IMR-90 (cell line): ENCODE measurements at regions not wholly inside any gene's neighbourhood (a gene's known extent, or its start where the extent isn't known, plus 50 kb on each side); places are given as distances from the start of the nearest gene placed in this dataset.

Source experiments
- ATAC-seq: fragments of 200-7000 bp; cut with Tn5 transposase; 2 replicates; pipeline ENCODE4 v1.9.1; 2020; ENCODE audit warnings: low read depth, mild to moderate bottlenecking, moderate library complexity
- BruUV-seq: library from RNA; stranded (reverse); fragments of 400-500 nt; replicated peaks from 2 replicates; lab custom pipeline; 2021; lab: Mats Ljungman, UMichigan
- CTCF ChIA-PET: fragments of 300-600 bp; formaldehyde crosslinking; extraction: SDS; loops from one replicate; lab custom pipeline; 2021; ENCODE audit warnings: antibody characterized with exemption; lab: Yijun Ruan, JAX
- POLR2A ChIA-PET: fragments of 300-600 bp; sonication (Branson Sonifier 250); formaldehyde crosslinking; loops from one replicate; lab custom pipeline; 2022; ENCODE audit warnings: antibody characterized with exemption; ENCODE audit not compliant: unreplicated experiment; lab: Charles Lee
- DNase-seq: peaks from one replicate; pipeline ENCODE4 v3.0.0; 2013
- H2AFZ ChIP-seq: replicated peaks from 2 replicates; pipeline ENCODE3; 2013; ENCODE audit warnings: low read length, mild to moderate bottlenecking; ENCODE audit not compliant: poor library complexity
- H2AK5ac ChIP-seq: 2 replicates; pipeline ENCODE4 v1.6.1; 2013; ENCODE audit warnings: low read depth, low read length, inconsistent platforms
- H2AK9ac ChIP-seq: replicated peaks from 2 replicates; pipeline ENCODE3; 2013; ENCODE audit warnings: mild to moderate bottlenecking, low read depth, low read length, moderate library complexity; ENCODE audit not compliant: poor library complexity
- H2BK120ac ChIP-seq: 2 replicates; pipeline ENCODE4 v1.6.1; 2013; ENCODE audit warnings: low read depth, low read length, inconsistent platforms
- H2BK15ac ChIP-seq: 3 replicates; pipeline ENCODE4 v1.6.1; 2013; ENCODE audit warnings: low read depth, low read length, inconsistent platforms
- H2BK20ac ChIP-seq: 2 replicates; pipeline ENCODE4 v1.6.1; 2013; ENCODE audit warnings: low read depth, mild to moderate bottlenecking, inconsistent platforms, low read length, moderate library complexity
- H2BK5ac ChIP-seq: 2 replicates; pipeline ENCODE4 v1.6.1; 2013; ENCODE audit warnings: mild to moderate bottlenecking, low read depth, low read length, inconsistent platforms; ENCODE audit not compliant: poor library complexity, severe bottlenecking
- H3K14ac ChIP-seq: replicated peaks from 2 replicates; pipeline ENCODE4 v1.6.1; 2013; ENCODE audit warnings: low read depth, low read length, inconsistent platforms
- H3K18ac ChIP-seq: 2 replicates; pipeline ENCODE4 v1.6.1; 2013; ENCODE audit warnings: low read depth, low read length, control low read depth
- H3K23ac ChIP-seq: 2 replicates; pipeline ENCODE4 v1.6.1; 2013; ENCODE audit warnings: low read depth, low read length, inconsistent platforms
- H3K27ac ChIP-seq: 2 replicates; pipeline ENCODE4 v1.5.1; 2013; ENCODE audit warnings: mild to moderate bottlenecking, control low read depth, low read length; ENCODE audit not compliant: insufficient read depth
- H3K27me3 ChIP-seq: 2 replicates; pipeline ENCODE4 v1.6.1; 2013; ENCODE audit warnings: low read length; ENCODE audit not compliant: control insufficient read depth, insufficient read depth
- H3K36me3 ChIP-seq: 2 replicates; pipeline ENCODE4 v1.6.1; 2013; ENCODE audit warnings: low read length, mixed read lengths; ENCODE audit not compliant: control insufficient read depth, insufficient read depth
- H3K4ac ChIP-seq: 2 replicates; pipeline ENCODE4 v1.6.1; 2013; ENCODE audit warnings: low read depth, low read length, inconsistent platforms
- H3K4me1 ChIP-seq: 2 replicates; pipeline ENCODE4 v1.6.1; 2013; ENCODE audit warnings: low read length, mixed read lengths; ENCODE audit not compliant: control insufficient read depth, insufficient read depth
- H3K4me2 ChIP-seq: 2 replicates; pipeline ENCODE4 v1.6.1; 2013; ENCODE audit warnings: low read depth, mild to moderate bottlenecking, control low read depth, low read length, moderate library complexity
- H3K4me3 ChIP-seq: 2 replicates; pipeline ENCODE4 v1.5.1; 2013; ENCODE audit warnings: low read depth, mild to moderate bottlenecking, control low read depth, low read length, moderate library complexity; ENCODE audit not compliant: insufficient read depth
- H3K56ac ChIP-seq: 2 replicates; pipeline ENCODE4 v1.6.1; 2013; ENCODE audit warnings: low read length, inconsistent platforms; ENCODE audit not compliant: insufficient read depth; ENCODE audit errors: extremely low read depth
- H3K79me1 ChIP-seq, 2 experiments: 2 replicates each; pipeline ENCODE4 v1.6.1; 2013; ENCODE audit warnings: low read length in 2 of 2, inconsistent platforms in 1 of 2, low read depth in 1 of 2
- H3K9ac ChIP-seq: 2 replicates; pipeline ENCODE4 v1.6.1; 2013; ENCODE audit warnings: low read depth, low read length, control low read depth
- H3K9me1 ChIP-seq: 2 replicates; pipeline ENCODE4 v1.6.1; 2013; ENCODE audit warnings: low read length, inconsistent platforms; ENCODE audit not compliant: insufficient read depth
- H3K9me3 ChIP-seq: 2 replicates; pipeline ENCODE4 v1.6.1; 2013; ENCODE audit warnings: low read length; ENCODE audit not compliant: control insufficient read depth, insufficient read depth
- H4K20me1 ChIP-seq: 2 replicates; pipeline ENCODE4 v1.6.1; 2013; ENCODE audit warnings: low read length, inconsistent platforms; ENCODE audit not compliant: insufficient read depth
- H4K5ac ChIP-seq: 2 replicates; pipeline ENCODE4 v1.6.1; 2013; ENCODE audit warnings: mild to moderate bottlenecking, low read depth, low read length, control low read depth
- H4K8ac ChIP-seq, 2 experiments: 2 replicates each; pipeline ENCODE4 v1.6.1; 2013; ENCODE audit warnings: low read depth in 2 of 2, low read length in 2 of 2, control low read depth in 1 of 2, inconsistent platforms in 1 of 2
- H4K91ac ChIP-seq: 2 replicates; pipeline ENCODE4 v1.6.1; 2013; ENCODE audit warnings: low read depth, low read length, inconsistent platforms; ENCODE audit not compliant: insufficient read depth
- CEBPB ChIP-seq: IDR thresholded peaks from 2 replicates; pipeline ENCODE4 v1.6.1; 2012; ENCODE audit warnings: low read depth, low read length, improper control_type of control experiment
- POLR2A ChIP-seq: IDR thresholded peaks from 2 replicates; pipeline ENCODE4 v1.6.1; 2012; ENCODE audit warnings: mild to moderate bottlenecking, low read depth, low read length
- RCOR1 ChIP-seq: IDR thresholded peaks from 2 replicates; pipeline ENCODE4 v1.6.1; 2012; ENCODE audit warnings: mild to moderate bottlenecking, low read length, improper control_type of control experiment; ENCODE audit not compliant: insufficient replicate concordance
- WGBS, 2 experiments: methylation state at CpG; one replicate each; pipeline versions ENCODE4 v1.1.5 to v1.1.7; 2013; ENCODE audit warnings: missing lambda C conversion rate in 2 of 2; ENCODE audit not compliant: insufficient read length in 1 of 2; ENCODE audit errors: extremely low coverage in 2 of 2; 5-methylcytosine and 5-hydroxymethylcytosine counted together
- dilution Hi-C: fragments of 300-500 bp; cut with HindIII; formaldehyde crosslinking; loops from one replicate; pipeline ENCODE4 v1.14.3; 2018; ENCODE audit warnings: low sequenced_read_pairs; ENCODE audit not compliant: unreplicated experiment
- in situ Hi-C: fragments of 300-500 bp; cut with MboI; formaldehyde crosslinking; loops from 3 replicates; pipeline ENCODE4 v1.14.3; 2019; ENCODE audit warnings: low sequenced_read_pairs, inconsistent platforms, mixed read lengths
- intact Hi-C: fragments of 100-400 bp; cut with micrococcal nuclease; formaldehyde crosslinking; loops from 2 replicates; pipeline ENCODE4 v1.10.0; 2022
- TF ChIP-seq, protein P1 (sequence below): fragments of 150-350 bp; IDR thresholded peaks from 2 replicates; pipeline ENCODE4 v1.6.1; 2016; ENCODE audit warnings: low read depth, mild to moderate bottlenecking, low read length, moderate library complexity, borderline replicate concordance

- no CpG with 5 or more reads among the region's 3 CpGs for WGBS, 2 experiments
- in situ Hi-C loops, result no loop called here
- POLR2A ChIA-PET, result no interaction called here
These were observed 419.9 kb upstream of the NWD2 start for GRCh38 chr4:36824682-36825081.

More at GRCh38 chr4:36824682-36825081, 419.9 kb upstream of the NWD2 start:
- no peak overlapping the region for H3K27ac ChIP-seq
- H2AK9ac ChIP-seq, result no peak overlapping the region
- no peak overlapping the region for H4K91ac ChIP-seq
- no peak overlapping the region for H2AK5ac ChIP-seq
- no peak overlapping the region for H3K14ac ChIP-seq
- intact Hi-C loops, result no loop called here
- H3K79me1 ChIP-seq, result no peaks in the 10 kb centered on the region
- no peak overlapping the region for H3K4me3 ChIP-seq
- no peak for ATAC-seq
- H3K4ac ChIP-seq, result no peak overlapping the region
- CTCF ChIA-PET, result interaction anchor here (0.8 kb wide), 1 partner anchor 228 kb away, joined by 4 read pairs; no protein-coding TSS in a partner anchor
- no peak overlapping the region for H4K5ac ChIP-seq
- TF ChIP-seq RCOR1 (no peak), POLR2A (no peak), CEBPB (no peak)
- TF ChIP-seq, protein P1, sequence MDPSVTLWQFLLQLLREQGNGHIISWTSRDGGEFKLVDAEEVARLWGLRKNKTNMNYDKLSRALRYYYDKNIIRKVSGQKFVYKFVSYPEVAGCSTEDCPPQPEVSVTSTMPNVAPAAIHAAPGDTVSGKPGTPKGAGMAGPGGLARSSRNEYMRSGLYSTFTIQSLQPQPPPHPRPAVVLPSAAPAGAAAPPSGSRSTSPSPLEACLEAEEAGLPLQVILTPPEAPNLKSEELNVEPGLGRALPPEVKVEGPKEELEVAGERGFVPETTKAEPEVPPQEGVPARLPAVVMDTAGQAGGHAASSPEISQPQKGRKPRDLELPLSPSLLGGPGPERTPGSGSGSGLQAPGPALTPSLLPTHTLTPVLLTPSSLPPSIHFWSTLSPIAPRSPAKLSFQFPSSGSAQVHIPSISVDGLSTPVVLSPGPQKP, result no peak
- H3K9me1 ChIP-seq, result no peaks in the 10 kb centered on the region
- no peak overlapping the region for H2BK15ac ChIP-seq
- no peak overlapping the region for H2AFZ ChIP-seq
- no peaks in the 10 kb centered on the region for H3K4me1 ChIP-seq
- dilution Hi-C loops, result no loop called here
- no peak overlapping the region for H3K4me2 ChIP-seq
- H3K56ac ChIP-seq, result no peak overlapping the region
- H3K9ac ChIP-seq, result no peak overlapping the region
- no peak overlapping the region for H4K8ac ChIP-seq
- no peak overlapping the region for H3K23ac ChIP-seq
- H2BK20ac ChIP-seq, result no peak overlapping the region
- peaks cover 16% of the 10 kb centered on the region for H3K9me3 ChIP-seq
- H3K18ac ChIP-seq, result no peak overlapping the region
- no peak overlapping the region for H2BK120ac ChIP-seq
- H3K36me3 ChIP-seq, result no peaks in the 10 kb centered on the region
- no peaks in the 10 kb centered on the region for H4K20me1 ChIP-seq
- DNase-seq, result no peak
- H2BK5ac ChIP-seq, result no peak overlapping the region
- no peaks in the 10 kb centered on the region for H3K27me3 ChIP-seq
- no TSS peak for BruUV-seq
